ENCODE measurements at regions not wholly inside any gene's neighbourhood (a gene's known extent, or its start where the extent isn't known, plus 50 kb on each side); places are given as distances from the start of the nearest gene placed in this dataset.
A peak's percentile ranks its signal among the peaks of the same experiment; 100 is the strongest.

DNA sequence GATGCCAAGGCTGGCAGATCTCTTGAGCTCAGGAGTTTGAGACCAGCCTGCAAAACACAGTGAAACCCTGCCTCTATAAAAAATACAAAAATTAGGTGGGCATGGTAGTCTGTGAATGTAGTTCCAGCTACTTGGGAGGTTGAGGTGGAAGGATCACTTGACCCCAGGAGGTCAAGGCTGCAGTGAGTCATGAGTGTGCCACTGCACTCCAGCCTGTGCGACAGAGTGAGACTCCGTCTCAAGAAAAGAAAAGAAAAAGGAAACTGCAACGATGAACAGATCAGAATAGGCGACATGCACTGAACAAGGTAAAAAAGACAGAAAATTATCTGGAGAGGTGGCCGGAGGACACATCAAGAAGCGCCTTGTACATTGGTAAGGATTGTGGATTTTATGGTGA is 273.7 kb upstream of the AMIGO2 start:
- ChIA-PET POLR2A (ENCODE audit: partially characterized antibody) (interaction anchor here (0.8 to 1.6 kb wide), 2 partner anchors 14 to 31 kb away, joined by 3 to 4 read pairs; no protein-coding TSS in a partner anchor), CTCF (ENCODE audit: partially characterized antibody) (no interaction called here)
- Mint-ChIP-seq H3K9me3 (peaks cover 0 to 6% (median 0%) of the 10 kb centered on the region in 8 donors), H3K27me3 (no peaks in the 10 kb centered on the region), H3K27ac (peak overlapping the region in 5 of 7 donors; percentile 0 to 60 (median 49)), H3K4me1 (peaks cover 39 to 66% (median 53%) of the 10 kb centered on the region in 4 donors), H3K4me3 (peak overlapping the region in 3 of 8 donors; percentile 7 to 44 (median 22)), H3K36me3 (peaks cover 0 to 3% of the 10 kb centered on the region in 2 donors)
- Histone ChIP-seq H3K9me3 (ENCODE audit: control insufficient read depth in 1 of 2, low read length in 2 of 2) (no peaks in the 10 kb centered on the region), H3K36me3 (ENCODE audit: insufficient read depth, low read length) (no peaks in the 10 kb centered on the region), H3K27me3 (ENCODE audit: insufficient read depth, low read length) (no peaks in the 10 kb centered on the region), H3K4me3 (ENCODE audit: low read length in 2 of 2) (no peak overlapping the region), H3K27ac (ENCODE audit: low read depth, low read length) (no peak overlapping the region), H3K4me1 (ENCODE audit: insufficient read depth, low read length) (peaks cover 56% of the 10 kb centered on the region)
- no peak for DNase-seq
- intact Hi-C loops (cut with micrococcal nuclease): no loop called here

- intact Hi-C loops (cut with micrococcal nuclease): no loop called here
- no peak overlapping the region for H3K4me3 Mint-ChIP-seq
- CTCF ChIA-PET (ENCODE audit: partially characterized antibody): no interaction called here
- H3K9me3 Mint-ChIP-seq: peaks cover 0 to 2% (median 0%) of the 10 kb centered on the region in 8 donors
- peaks cover 0 to 3% of the 10 kb centered on the region in 2 donors for H3K36me3 Mint-ChIP-seq
- peak overlapping the region in 3 of 7 donors; percentile 1 to 42 (median 13) for H3K27ac Mint-ChIP-seq
- Histone ChIP-seq H3K27ac (ENCODE audit: low read depth, low read length) (no peak overlapping the region), H3K27me3 (ENCODE audit: insufficient read depth, low read length) (no peaks in the 10 kb centered on the region), H3K4me3 (ENCODE audit: low read length in 2 of 2) (no peak overlapping the region), H3K36me3 (ENCODE audit: insufficient read depth, low read length) (no peaks in the 10 kb centered on the region), H3K9me3 (ENCODE audit: control insufficient read depth in 1 of 2, low read length in 2 of 2) (no peaks in the 10 kb centered on the region), H3K4me1 (ENCODE audit: insufficient read depth, low read length) (peaks cover 56% of the 10 kb centered on the region)
- H3K4me1 Mint-ChIP-seq: peaks cover 37 to 62% (median 47%) of the 10 kb centered on the region in 4 donors
- no peaks in the 10 kb centered on the region for H3K27me3 Mint-ChIP-seq
- POLR2A ChIA-PET (ENCODE audit: partially characterized antibody): interaction anchor here (1.6 kb wide), 1 partner anchor 16 kb away, joined by 4 read pairs; no protein-coding TSS in a partner anchor
- DNase-seq: no peak
These were observed 272.3 kb upstream of the AMIGO2 start for GRCh38 chr12:47352067-47352466.

- Mint-ChIP-seq H3K27ac (peak overlapping the region in 2 of 7 donors; percentile 13 to 42), H3K9me3 (no peaks in the 10 kb centered on the region), H3K36me3 (peaks cover 0 to 3% of the 10 kb centered on the region in 2 donors), H3K4me3 (no peak overlapping the region), H3K27me3 (no peaks in the 10 kb centered on the region), H3K4me1 (peaks cover 33 to 58% (median 42%) of the 10 kb centered on the region in 4 donors)
- no peak for DNase-seq
- no peaks in the 10 kb centered on the region for H3K27me3 ChIP-seq (ENCODE audit: insufficient read depth, low read length)
- H3K4me1 ChIP-seq (ENCODE audit: insufficient read depth, low read length): peaks cover 51% of the 10 kb centered on the region
- intact Hi-C loops (cut with micrococcal nuclease): no loop called here
- CTCF ChIA-PET (ENCODE audit: partially characterized antibody): no interaction called here
- H3K36me3 ChIP-seq (ENCODE audit: insufficient read depth, low read length): no peaks in the 10 kb centered on the region
- POLR2A ChIA-PET (ENCODE audit: partially characterized antibody): no interaction called here
- no peak overlapping the region for H3K4me3 ChIP-seq (ENCODE audit: low read length in 2 of 2)
- H3K27ac ChIP-seq (ENCODE audit: low read depth, low read length): no peak overlapping the region
- H3K9me3 ChIP-seq (ENCODE audit: control insufficient read depth in 1 of 2, low read length in 2 of 2): no peaks in the 10 kb centered on the region
These were observed 271.8 kb upstream of the AMIGO2 start for GRCh38 chr12:47351526-47351925.

GRCh38 chr12:47350062-47350408 is 270.3 kb upstream of the AMIGO2 start:
- H3K27me3 Mint-ChIP-seq: no peaks in the 10 kb centered on the region
- Histone ChIP-seq H3K27me3 (ENCODE audit: insufficient read depth, low read length) (no peaks in the 10 kb centered on the region), H3K4me3 (ENCODE audit: low read length in 2 of 2) (no peak overlapping the region), H3K9me3 (ENCODE audit: control insufficient read depth in 1 of 2, low read length in 2 of 2) (no peaks in the 10 kb centered on the region), H3K36me3 (ENCODE audit: insufficient read depth, low read length) (no peaks in the 10 kb centered on the region), H3K27ac (ENCODE audit: low read depth, low read length) (no peak overlapping the region), H3K4me1 (ENCODE audit: insufficient read depth, low read length) (peaks cover 36% of the 10 kb centered on the region)
- peaks cover 24 to 44% (median 30%) of the 10 kb centered on the region in 4 donors for H3K4me1 Mint-ChIP-seq
- H3K4me3 Mint-ChIP-seq: peak overlapping the region in 4 of 8 donors; percentile 12 to 71 (median 50)
- intact Hi-C loops (cut with micrococcal nuclease): no loop called here
- DNase-seq: no peak
- H3K27ac Mint-ChIP-seq: peak overlapping the region; percentile 66 to 85 (median 78)
- H3K9me3 Mint-ChIP-seq: no peaks in the 10 kb centered on the region
- peaks cover 0 to 3% of the 10 kb centered on the region in 2 donors for H3K36me3 Mint-ChIP-seq
- POLR2A ChIA-PET (ENCODE audit: partially characterized antibody): interaction anchor here (1.9 kb wide), 1 partner anchor 12 kb away, joined by 6 read pairs; no protein-coding TSS in a partner anchor
- CTCF ChIA-PET (ENCODE audit: partially characterized antibody): no interaction called here

- CTCF ChIA-PET (ENCODE audit: partially characterized antibody): no interaction called here
- POLR2A ChIA-PET (ENCODE audit: partially characterized antibody): interaction anchor here (0.9 to 1.9 kb wide), 2 partner anchors 10 to 12 kb away, joined by 3 to 6 read pairs; no protein-coding TSS in a partner anchor
- intact Hi-C loops (cut with micrococcal nuclease): no loop called here
These were observed 269.6 kb upstream of the AMIGO2 start for GRCh38 chr12:47349137-47350061.

DNA sequence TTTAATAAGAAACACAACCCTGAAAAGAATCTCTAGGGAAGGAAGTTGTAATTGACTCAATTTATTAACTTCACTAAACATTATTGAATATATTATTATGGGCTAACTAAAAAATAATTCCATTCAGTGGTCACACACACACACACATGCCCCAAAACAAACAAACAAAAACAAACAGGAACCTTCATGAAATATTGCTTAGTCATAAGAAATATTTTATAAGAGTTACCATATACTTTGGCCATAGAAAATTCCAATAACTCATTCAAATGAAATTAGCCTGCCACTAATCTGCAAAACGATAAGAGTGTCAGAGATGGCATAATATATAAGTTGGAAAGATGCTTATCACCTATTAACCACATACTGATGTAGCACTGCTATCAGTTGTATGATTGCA is 268.4 kb upstream of the AMIGO2 start:
- no peaks in the 10 kb centered on the region for H3K36me3 ChIP-seq (ENCODE audit: insufficient read depth, low read length)
- no peaks in the 10 kb centered on the region for H3K36me3 Mint-ChIP-seq
- peaks cover 19 to 38% (median 27%) of the 10 kb centered on the region in 4 donors for H3K4me1 Mint-ChIP-seq
- H3K4me1 ChIP-seq (ENCODE audit: insufficient read depth, low read length): peaks cover 36% of the 10 kb centered on the region
- H3K27me3 ChIP-seq (ENCODE audit: insufficient read depth, low read length): no peaks in the 10 kb centered on the region
- DNase-seq: no peak
- H3K4me3 ChIP-seq (ENCODE audit: low read length in 2 of 2): no peak overlapping the region
- intact Hi-C loops (cut with micrococcal nuclease): no loop called here
- H3K9me3 ChIP-seq (ENCODE audit: control insufficient read depth in 1 of 2, low read length in 2 of 2): no peaks in the 10 kb centered on the region
- H3K27ac Mint-ChIP-seq: peak overlapping the region in 1 of 7 donors; percentile 66
- H3K27ac ChIP-seq (ENCODE audit: low read depth, low read length): no peak overlapping the region
- ChIA-PET POLR2A (ENCODE audit: partially characterized antibody) (interaction anchor here (0.9 to 1.6 kb wide), 2 partner anchors 9 to 15 kb away, joined by 3 to 4 read pairs; no protein-coding TSS in a partner anchor), CTCF (ENCODE audit: partially characterized antibody) (no interaction called here)
- H3K4me3 Mint-ChIP-seq: no peak overlapping the region
- no peaks in the 10 kb centered on the region for H3K27me3 Mint-ChIP-seq
- H3K9me3 Mint-ChIP-seq: no peaks in the 10 kb centered on the region

More at GRCh38 chr12:47349137-47350061, 269.6 kb upstream of the AMIGO2 start:
- peak overlapping the region; percentile 66 to 85 (median 78) for H3K27ac Mint-ChIP-seq
- peaks cover 24 to 44% (median 30%) of the 10 kb centered on the region in 4 donors for H3K4me1 Mint-ChIP-seq
- no peaks in the 10 kb centered on the region for H3K36me3 ChIP-seq (ENCODE audit: insufficient read depth, low read length)
- DNase-seq: no peak
- no peak overlapping the region for H3K4me3 ChIP-seq (ENCODE audit: low read length in 2 of 2)
- no peaks in the 10 kb centered on the region for H3K9me3 Mint-ChIP-seq
- H3K4me3 Mint-ChIP-seq: peak overlapping the region in 4 of 8 donors; percentile 13 to 71 (median 50)
- no peaks in the 10 kb centered on the region for H3K27me3 ChIP-seq (ENCODE audit: insufficient read depth, low read length)
- H3K9me3 ChIP-seq (ENCODE audit: control insufficient read depth in 1 of 2, low read length in 2 of 2): no peaks in the 10 kb centered on the region
- no peak overlapping the region for H3K27ac ChIP-seq (ENCODE audit: low read depth, low read length)
- H3K4me1 ChIP-seq (ENCODE audit: insufficient read depth, low read length): peaks cover 36% of the 10 kb centered on the region
- H3K36me3 Mint-ChIP-seq: peaks cover 0 to 3% of the 10 kb centered on the region in 2 donors
- no peaks in the 10 kb centered on the region for H3K27me3 Mint-ChIP-seq

Measured in CD4-positive, alpha-beta memory T cell (primary cell).